ENCODE measurements at regions not wholly inside any gene's neighbourhood (a gene's known extent, or its start where the extent isn't known, plus 50 kb on each side); places are given as distances from the start of the nearest gene placed in this dataset.

GRCh38 chr5:171569065-171569712 is 149.7 kb downstream of the FGF18 start:
- TF ChIP-seq CBFB (CRISPR knock-in tag; IDR thresholded peaks at IDR 0.05; ENCODE audit: low read depth) (no peak), ZNF281 (CRISPR knock-in tag; IDR thresholded peaks at IDR 0.05) (no peak), TEAD4 (CRISPR knock-in tag; IDR thresholded peaks at IDR 0.05) (no peak), ATF2 (CRISPR knock-in tag; IDR thresholded peaks at IDR 0.05; ENCODE audit: borderline replicate concordance, low read depth) (no peak), CTCF (IDR thresholded peaks at IDR 0.05) (no peak)
- TF ChIP-seq, protein P1, sequence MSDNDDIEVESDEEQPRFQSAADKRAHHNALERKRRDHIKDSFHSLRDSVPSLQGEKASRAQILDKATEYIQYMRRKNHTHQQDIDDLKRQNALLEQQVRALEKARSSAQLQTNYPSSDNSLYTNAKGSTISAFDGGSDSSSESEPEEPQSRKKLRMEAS (CRISPR knock-in tag; IDR thresholded peaks at IDR 0.05), result no peak
- TF ChIP-seq, protein P2, sequence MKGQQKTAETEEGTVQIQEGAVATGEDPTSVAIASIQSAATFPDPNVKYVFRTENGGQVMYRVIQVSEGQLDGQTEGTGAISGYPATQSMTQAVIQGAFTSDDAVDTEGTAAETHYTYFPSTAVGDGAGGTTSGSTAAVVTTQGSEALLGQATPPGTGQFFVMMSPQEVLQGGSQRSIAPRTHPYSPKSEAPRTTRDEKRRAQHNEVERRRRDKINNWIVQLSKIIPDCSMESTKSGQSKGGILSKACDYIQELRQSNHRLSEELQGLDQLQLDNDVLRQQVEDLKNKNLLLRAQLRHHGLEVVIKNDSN (CRISPR knock-in tag; IDR thresholded peaks at IDR 0.05), result no peak

Data from WTC11 (cell line).